Coronary artery (tissue), 2 donors: ENCODE measurements at regions not wholly inside any gene's neighbourhood (a gene's known extent, or its start where the extent isn't known, plus 50 kb on each side); places are given as distances from the start of the nearest gene placed in this dataset.
"Not testable (repeated sequence)": the region's sequence is repeated elsewhere in the genome, so short reads cannot be mapped to it uniquely, and the experiment has no call there.

Experiments
- DNase-seq: peaks from one replicate; pipeline ENCODE4 v3.0.0-alpha.2; 2017; ENCODE audit warnings: low spot score
- H3K27ac ChIP-seq, 2 donors: fragments of 200-600 bp; sonication (generic); one replicate each; pipeline ENCODE4 v1.5.1; 2016 to 2019
- H3K4me3 ChIP-seq: fragments of 200-600 bp; sonication (generic); 2 replicates; pipeline ENCODE4 v1.5.1; 2016; ENCODE audit warnings: mild to moderate bottlenecking, moderate library complexity

DNA sequence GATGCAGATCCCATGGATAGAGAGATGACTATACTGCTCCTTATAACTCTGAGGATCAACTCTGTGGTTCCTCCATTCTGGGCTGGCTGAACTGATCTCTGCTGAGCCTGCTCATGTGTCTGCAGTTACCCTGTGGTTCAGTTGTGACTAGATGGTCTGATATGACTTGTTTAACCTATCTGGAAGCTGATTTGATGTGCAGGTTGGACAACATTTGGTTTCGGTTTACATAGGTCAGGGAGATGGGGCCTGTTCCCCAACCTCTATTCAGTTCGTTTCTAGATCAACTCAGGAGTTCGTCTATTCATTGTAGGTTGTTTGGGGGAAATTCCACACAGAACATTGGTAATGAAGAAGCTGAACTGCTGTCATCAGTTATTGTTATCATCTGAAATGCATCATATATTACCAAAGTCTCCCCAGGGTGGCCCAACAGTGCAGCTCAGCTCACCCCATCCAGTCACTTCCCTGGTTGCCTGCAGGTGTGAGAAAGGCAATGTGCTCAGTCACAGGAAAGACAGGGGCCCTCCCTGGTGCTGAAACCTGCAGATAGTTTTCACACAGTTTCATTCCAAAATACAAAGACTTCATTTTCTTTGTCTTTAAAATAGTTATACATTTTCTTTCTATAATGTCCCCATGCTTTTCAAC is 415.0 kb downstream of the RPIA start:
- DNase-seq, H3K4me3 ChIP-seq, H3K27ac ChIP-seq: not testable (repeated sequence)

DNA sequence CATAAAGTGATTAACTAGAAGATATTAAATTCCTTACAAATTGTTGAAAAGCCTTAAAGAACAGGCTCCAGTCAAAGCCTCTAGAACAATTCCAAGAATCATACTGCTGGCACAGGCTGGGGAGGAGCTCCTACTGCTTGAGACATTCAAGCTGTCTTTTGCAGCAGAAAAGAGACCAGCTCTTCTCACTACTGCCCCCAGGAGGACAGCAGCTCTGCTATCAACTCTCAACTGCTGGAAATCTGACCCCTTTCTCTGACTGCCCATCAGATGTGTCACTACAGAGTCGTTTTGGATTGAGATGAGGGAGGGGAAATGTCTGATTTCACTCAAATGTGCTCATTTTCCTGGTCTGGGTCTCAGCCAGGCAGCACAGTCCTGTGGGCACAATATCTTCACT is 421.0 kb downstream of the RPIA start:
- H3K4me3 ChIP-seq, DNase-seq, H3K27ac ChIP-seq: not testable (repeated sequence)

DNA sequence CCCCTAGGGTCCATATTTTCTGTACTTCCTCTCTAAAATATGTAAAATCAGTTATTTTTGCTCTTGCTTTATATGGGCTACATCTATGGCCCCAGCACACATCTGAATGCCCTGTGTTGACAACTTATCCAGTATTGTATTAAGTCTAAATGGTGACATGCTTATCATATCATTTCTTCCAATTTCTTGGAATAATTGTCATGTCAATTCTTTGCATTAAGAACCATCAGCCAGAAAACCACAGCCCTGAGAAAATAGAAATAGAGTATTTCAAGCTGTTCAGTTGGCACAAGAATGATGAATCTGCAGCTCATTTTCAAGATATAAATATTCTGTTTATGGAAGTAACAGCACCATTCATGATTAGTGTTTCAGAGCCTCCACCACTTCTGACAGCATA is 421.8 kb downstream of the RPIA start:
- not testable (repeated sequence) for H3K4me3 ChIP-seq, DNase-seq, H3K27ac ChIP-seq

DNA sequence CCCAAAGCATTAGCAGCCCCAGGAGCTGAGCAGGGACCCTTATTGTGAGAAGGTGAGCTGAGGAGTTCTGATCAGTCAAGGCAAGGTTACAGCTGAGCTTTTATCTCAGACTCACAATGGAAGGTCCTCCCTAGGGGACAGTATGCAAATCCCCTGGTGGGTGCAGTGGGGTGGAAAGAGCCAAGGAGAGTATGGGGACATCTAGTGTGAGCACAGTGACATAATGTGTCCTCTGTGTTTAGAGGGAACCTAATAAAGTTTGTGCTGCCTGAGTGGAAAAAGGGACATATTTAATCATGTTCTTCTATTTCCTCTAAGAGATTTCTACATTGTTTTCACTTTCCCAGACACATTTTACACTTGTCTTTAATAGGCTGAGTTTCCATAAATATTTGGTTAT is 438.0 kb downstream of the RPIA start:
- not testable (repeated sequence) for H3K4me3 ChIP-seq, H3K27ac ChIP-seq, DNase-seq

DNA sequence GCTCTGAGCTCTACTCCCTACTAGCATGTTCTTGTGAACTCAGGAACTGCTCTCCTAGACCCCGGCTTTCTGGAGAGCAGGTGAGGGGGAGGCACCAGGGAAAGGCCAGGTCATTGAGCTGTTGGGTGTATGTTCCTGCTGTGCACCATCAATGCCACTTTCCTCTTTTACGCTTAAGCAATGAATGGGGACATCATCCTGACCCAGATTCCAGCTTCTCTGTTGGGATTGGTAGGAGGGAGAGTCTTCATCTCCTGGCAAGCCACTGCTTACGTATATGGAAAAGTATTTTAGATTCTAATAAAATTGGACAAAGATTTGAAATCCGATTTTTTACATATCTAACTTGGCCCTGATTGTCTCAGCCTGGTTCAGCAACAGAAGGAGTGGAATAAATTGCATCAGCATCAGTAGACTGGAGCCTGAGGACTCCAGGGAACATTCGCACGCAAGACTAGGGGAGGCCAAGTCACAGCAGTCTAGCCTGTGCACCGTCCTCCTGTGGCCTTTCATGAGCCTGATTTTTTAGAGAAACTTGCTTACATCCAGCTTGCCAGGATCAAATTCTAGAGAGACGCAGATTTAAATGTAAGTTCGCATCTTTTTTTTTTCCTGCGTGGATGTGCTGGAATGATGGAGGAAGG is 439.3 kb downstream of the RPIA start:
- not testable (repeated sequence) for DNase-seq, H3K27ac ChIP-seq, H3K4me3 ChIP-seq

DNA sequence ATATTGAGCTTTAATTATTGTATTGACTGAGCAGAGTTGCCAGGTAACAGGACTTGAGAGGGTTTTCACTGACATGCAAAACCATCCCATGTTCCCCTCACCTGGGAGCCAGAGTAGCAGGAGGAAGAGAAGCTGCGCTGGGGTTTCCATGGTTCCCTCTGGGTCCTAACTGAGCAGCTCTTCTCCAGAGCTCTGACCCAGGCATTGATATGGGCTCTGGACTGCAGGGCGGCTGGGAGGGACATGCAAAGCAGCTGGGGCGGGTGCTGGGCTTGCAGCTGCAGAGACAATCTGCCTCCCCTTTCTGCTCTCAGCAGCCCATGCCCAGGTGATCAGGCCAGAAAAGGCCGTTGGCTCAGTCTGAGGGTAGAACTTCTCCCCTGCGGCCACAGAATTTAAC is 451.5 kb downstream of the RPIA start:
- H3K27ac ChIP-seq, H3K4me3 ChIP-seq, DNase-seq: not testable (repeated sequence)

DNA sequence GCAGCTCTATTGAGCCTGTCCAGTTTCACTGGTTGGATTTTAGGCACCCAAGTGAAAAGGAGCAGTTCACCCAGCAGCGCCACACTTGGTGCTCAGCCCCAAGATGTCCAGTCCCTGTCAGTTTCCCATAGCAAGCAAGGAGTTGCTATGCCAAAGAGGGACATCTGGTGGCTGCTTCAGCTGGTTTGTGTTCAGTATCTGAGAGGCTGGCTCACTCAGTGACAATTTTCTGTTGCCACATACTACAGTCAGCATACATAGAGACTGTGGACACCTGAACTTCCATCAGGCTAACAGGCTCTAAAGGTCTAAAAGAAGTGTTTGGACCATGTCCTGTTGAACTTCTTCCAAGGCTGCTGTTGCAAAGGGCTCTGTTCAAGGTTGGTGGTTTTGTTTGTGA is 453.9 kb downstream of the RPIA start:
- H3K27ac ChIP-seq, H3K4me3 ChIP-seq, DNase-seq: not testable (repeated sequence)

DNA sequence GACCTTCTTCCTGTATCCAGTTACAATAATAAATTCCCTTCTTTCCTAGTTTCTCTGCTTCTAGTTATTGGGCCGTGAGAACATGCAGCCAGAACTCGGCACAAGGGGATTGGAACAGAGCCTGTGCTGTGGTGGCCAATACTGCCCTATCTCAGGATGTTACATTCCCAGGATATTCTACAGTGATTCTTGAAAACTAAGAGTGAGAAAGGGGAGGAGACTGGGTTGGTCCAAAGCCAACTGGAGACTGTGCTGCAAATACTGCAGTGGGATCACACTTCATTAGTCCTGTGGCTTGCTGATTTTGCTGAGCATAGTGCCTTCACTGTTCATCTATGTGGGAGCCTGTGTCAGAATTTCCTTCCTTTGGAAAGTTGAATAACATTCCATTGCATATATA is 456.8 kb downstream of the RPIA start:
- H3K4me3 ChIP-seq, H3K27ac ChIP-seq, DNase-seq: not testable (repeated sequence)

DNA sequence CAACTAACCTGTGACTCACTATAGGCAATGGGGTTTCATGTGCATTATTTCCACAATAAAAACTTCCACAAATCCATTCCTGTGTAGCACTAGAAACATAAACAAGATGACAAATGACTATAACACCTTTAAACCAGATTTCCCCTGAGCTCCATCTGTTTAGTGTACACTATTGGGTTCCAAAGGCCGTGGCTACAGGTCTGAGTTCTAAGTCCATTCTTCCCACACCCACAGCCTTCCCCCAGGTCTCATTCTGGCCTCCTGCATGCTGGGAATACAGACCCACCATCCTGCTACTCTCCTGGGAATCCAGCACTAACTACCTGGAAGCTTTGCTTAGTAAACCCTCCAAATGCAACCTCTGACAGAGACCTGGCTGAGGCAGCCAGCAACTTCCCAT is 460.2 kb downstream of the RPIA start:
- not testable (repeated sequence) for H3K4me3 ChIP-seq, H3K27ac ChIP-seq

DNA sequence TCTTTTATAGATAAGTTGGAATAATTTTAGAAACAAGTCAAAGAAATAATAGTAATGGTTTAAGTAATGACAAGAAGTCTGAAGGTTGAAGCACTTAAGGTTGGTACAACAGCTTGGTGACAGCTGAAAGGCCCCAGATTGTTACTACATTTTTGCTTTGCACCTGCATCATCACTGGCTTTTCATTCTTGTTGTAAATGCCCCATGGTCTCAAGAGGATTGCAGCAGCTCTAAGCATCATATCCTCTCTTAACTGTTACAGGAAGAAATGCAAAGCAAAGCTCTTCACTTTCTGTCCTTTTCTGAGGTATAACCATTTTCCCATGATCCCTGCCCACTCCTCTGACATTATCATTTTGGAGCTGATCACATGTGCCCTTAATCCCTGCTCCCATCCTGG is 461.0 kb downstream of the RPIA start:
- H3K4me3 ChIP-seq, H3K27ac ChIP-seq, DNase-seq: not testable (repeated sequence)

More for the DNA sequence above, 460.2 kb downstream of the RPIA start:
- DNase-seq, result not testable (repeated sequence)

DNA sequence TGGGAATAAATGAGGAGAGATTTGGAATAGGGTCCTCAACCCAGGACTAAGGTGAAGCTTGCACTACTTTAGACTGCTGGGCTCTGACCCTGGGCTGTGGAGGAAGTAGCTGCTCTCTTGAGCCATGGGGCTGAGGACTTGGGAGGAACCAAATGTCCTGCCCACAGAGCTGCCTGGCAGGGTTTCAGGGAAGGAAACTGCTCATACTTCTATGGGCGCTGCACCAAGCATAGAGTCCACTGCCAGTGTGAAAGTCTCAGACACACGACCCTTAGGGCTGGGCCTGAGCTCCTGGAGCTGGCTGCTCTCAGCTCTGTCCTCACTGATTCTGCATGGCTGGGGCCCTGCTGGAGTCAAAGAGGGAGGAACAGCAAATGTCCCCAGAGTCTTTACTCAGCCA is 461.7 kb downstream of the RPIA start:
- not testable (repeated sequence) for H3K4me3 ChIP-seq, H3K27ac ChIP-seq, DNase-seq

DNA sequence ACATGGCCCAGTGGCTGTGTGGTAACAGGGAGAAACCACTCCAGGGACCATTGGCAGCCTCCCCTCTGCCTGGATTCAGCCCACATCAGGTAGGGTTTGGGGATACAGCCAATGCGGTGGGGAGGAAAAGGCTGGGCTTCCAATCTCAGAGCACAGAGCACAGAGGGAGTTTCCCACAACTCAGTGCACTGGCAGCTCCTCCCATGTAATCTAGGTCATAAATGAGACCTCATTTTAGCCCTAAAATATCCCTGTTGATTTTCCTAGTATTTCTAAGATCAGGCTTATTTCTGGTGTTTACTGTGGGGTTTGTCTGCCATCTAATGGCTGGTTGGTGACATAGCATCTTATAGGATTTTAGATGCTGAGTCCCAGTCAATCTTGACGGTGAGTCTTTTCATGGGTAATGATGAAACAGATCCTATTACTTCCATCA is 462.8 kb downstream of the RPIA start:
- DNase-seq, H3K27ac ChIP-seq, H3K4me3 ChIP-seq: not testable (repeated sequence)

DNA sequence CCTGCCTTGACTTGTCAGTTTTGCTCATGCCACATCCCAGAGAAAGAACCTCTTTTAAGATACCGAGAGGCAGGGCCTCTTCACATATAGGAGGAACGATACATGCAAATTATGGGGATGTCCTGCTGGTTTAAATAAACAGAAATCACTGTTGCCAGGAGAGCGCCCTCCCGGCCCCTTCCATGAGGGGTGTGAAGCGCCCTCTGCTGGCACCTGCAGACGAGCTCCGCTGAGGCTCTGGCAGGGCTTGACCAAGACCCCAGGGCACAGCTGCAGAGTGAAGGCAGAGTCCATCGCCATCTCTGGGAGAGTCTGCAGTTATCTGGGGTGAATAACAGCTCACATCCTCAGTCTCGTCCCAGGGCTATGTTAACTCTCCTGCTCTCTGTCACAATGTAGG is 468.8 kb downstream of the RPIA start:
- not testable (repeated sequence) for H3K27ac ChIP-seq, H3K4me3 ChIP-seq, DNase-seq

DNA sequence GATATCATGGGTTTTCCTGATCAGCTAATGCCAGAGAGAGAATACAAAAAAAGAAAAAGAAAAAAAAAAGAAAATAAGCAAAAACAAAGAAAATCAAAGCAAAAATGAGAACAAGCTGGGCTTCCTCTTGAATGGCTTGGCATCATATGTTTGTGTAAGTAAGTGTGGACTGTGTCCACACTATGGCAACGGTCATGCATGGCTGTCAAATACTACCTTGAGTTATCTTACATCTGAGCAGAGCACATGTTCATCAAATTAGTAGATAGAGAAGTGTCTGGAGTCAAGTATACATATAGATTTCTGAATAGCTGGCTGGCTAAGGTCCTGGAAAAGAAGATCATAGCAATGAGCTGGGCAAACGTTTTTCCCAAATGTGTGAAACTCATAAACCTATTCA is 470.2 kb downstream of the RPIA start:
- DNase-seq, H3K27ac ChIP-seq, H3K4me3 ChIP-seq: not testable (repeated sequence)

DNA sequence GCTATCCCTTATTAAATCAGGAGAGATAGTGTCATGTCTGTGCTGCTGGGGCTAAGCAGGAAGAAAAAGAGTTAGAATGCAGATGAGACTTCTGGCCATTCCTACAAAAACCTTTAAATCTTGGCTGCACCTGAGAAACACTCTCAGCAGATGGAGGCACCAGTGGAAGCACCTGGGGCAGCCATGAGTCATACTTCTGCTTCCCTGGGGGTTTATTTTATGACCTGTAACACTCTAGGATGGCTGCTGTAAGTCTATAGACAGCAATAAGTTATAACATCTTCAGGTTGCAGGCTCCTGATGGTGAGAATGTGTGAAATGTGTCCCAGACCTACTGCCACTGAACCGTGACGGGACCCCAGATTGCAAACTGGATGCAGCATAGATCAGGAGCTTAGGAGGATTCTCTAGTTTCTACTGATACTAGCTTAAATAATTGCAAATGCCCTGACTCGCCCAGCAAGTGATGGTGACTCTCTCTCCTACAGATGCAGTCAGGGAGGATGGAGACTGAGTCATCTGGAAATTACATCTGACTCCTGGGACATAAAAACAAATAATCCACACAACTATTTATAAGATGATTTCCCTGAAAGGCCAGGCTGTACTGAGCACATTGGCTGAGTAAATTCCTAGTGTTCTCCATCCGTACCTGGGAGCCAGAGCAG is 479.2 kb downstream of the RPIA start:
- not testable (repeated sequence) for H3K4me3 ChIP-seq, H3K27ac ChIP-seq, DNase-seq

DNA sequence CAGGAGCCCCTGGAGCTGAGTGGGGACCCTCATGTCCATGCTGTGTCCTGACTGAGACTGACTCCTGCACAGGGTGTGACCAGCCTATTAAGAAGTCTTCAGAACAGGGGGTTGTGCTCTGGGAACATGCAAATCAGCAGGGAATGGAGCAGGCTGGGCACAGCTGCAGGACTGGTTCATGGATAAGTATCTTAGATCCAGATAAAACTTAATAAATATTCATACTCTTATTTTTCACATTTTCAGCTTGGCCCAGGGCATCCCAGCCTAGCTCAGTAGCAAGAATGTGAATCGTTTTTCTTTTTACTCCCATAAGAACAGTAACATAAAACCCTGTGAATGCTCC is 479.7 kb downstream of the RPIA start:
- not testable (repeated sequence) for DNase-seq, H3K4me3 ChIP-seq, H3K27ac ChIP-seq

DNA sequence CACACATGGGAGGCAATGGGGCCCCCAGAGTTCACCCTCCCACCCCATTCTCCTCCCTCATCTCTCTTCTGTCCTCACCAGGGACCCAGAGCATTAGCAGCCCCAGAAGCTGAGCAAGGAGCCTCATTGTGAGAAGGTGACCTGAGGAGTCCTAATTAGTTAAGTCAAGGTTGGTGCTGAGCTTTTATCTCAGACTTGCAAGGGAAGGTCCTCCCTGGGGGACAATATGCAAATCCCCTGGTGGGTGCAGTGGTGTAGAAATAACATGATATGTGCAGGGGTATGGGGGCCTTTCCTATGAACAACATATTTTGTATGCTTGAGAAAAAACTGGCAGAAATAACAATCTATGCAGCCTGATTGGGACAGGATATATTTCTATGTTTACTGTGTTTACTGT is 485.5 kb downstream of the RPIA start:
- not testable (repeated sequence) for H3K4me3 ChIP-seq, H3K27ac ChIP-seq, DNase-seq

DNA sequence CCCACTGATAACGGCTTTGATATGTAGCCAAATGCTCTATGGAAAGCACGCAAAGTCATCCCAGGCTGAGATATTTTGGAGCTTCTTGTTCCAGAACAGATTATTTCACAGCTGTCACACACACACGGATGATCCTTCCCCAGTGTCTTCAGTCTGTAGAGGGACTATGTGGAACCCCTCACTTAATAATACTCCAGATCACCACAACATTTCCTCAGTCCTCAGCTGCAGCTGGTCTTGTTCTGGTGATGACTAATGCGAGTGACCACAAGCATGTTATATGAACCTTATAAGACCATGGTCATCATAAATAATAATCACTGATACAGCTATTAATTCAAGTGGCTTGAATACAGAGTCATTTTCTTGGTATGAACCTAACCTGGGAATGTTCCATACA is 490.7 kb downstream of the RPIA start:
- not testable (repeated sequence) for DNase-seq

DNA sequence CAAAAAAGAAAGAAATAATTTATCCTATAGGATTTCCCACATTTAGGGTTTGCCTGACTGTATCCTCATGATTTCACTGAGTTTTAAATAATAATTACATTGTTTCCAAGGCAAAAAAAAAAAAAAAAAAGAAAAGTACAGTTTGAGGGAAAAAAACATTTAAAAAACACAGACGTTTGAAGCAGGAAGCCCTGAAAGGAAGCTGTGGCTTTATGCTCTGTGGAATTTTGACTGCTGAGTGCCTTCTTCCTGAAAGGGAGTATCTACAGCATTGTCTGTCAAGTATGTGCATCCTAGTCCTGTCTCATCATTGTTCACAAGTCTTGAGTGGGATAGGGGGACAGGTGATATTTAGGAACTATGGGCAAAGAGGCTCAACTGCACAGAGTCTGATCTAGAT is 493.3 kb downstream of the RPIA start:
- not testable (repeated sequence) for H3K4me3 ChIP-seq, H3K27ac ChIP-seq, DNase-seq

More for the DNA sequence above, 490.7 kb downstream of the RPIA start:
- not testable (repeated sequence) for H3K27ac ChIP-seq, H3K4me3 ChIP-seq

DNA sequence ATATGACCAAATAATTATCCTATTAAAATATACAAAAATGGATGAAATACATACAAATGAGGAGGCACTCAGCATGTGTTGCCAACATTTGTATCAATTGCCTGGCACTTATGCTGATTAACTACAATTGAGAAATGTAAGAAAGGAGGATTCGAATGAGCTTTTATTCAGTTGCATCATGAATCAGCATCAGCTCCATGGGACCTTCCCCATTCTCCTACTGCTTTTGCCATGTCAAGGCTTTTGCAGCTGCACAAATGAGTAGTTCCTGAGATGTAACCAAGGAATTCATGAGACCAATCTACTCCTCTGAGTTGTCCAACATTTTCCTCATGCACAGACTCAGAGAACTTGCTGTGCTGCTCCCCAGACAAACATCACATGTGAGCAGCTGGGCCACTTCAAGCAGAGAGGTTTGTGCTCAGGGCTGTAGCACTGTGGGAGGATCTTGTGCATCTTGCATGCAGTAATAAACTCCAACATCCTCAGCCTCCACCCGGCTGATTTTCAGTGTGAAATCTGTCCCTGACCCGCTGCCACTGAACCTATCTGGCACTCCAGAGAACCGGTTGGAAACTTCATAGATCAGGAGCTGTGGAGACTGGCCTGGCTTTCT is 504.3 kb downstream of the RPIA start:
- not testable (repeated sequence) for H3K27ac ChIP-seq, H3K4me3 ChIP-seq, DNase-seq
